GM12872 (cell line): ENCODE measurements at regions not wholly inside any gene's neighbourhood (a gene's known extent, or its start where the extent isn't known, plus 50 kb on each side); places are given as distances from the start of the nearest gene placed in this dataset.

Experiments
- CTCF ChIP-seq: IDR thresholded peaks from 3 replicates; pipeline ENCODE4 v1.5.1; 2011; ENCODE audit warnings: low read depth, mild to moderate bottlenecking, low read length, moderate library complexity; ENCODE audit not compliant: insufficient read depth

GRCh38 chr3:86554383-86554782, 436.6 kb downstream of the VGLL3 start:
- no peak for TF ChIP-seq CTCF

GRCh38 chr3:86547692-86548091, 443.3 kb downstream of the VGLL3 start:
- no peak for TF ChIP-seq CTCF

GRCh38 chr3:86537171-86537570, 453.8 kb downstream of the VGLL3 start:
- TF ChIP-seq CTCF: no peak

GRCh38 chr3:86519819-86520218, 471.1 kb downstream of the VGLL3 start:
- TF ChIP-seq CTCF: no peak

- no peak for TF ChIP-seq CTCF
Observed at GRCh38 chr3:86481636-86482035, 509.3 kb downstream of the VGLL3 start.

GRCh38 chr3:86481031-86481430, 509.9 kb downstream of the VGLL3 start:
- no peak for TF ChIP-seq CTCF

- no peak for TF ChIP-seq CTCF
Observed at GRCh38 chr3:86464180-86464579, 526.8 kb downstream of the VGLL3 start.

- TF ChIP-seq CTCF: no peak
Observed at GRCh38 chr3:86451749-86452148, 539.2 kb downstream of the VGLL3 start.
